ENCODE measurements at regions not wholly inside any gene's neighbourhood (a gene's known extent, or its start where the extent isn't known, plus 50 kb on each side); places are given as distances from the start of the nearest gene placed in this dataset.

DNA sequence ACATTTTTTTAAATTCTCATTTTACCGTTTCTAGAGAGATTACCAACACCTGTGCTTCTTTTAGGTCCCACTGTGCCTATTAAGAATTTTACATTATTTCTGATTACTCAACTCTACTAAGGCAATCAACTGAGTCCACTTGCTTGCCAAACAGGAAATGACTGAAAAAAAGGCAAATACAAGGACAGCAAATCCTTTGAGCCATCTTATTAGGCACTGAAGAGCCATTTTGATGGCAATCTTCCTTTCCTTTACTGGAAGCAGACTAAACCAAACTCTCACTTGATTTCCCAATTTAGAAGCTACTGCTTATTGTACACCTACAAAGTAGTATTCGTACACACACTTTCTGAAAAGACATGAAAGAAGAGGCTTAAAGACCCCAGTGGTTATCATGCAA is 121.4 kb upstream of the COL3A1 start:
- POLR2A ChIA-PET, result no interaction called here

DNA sequence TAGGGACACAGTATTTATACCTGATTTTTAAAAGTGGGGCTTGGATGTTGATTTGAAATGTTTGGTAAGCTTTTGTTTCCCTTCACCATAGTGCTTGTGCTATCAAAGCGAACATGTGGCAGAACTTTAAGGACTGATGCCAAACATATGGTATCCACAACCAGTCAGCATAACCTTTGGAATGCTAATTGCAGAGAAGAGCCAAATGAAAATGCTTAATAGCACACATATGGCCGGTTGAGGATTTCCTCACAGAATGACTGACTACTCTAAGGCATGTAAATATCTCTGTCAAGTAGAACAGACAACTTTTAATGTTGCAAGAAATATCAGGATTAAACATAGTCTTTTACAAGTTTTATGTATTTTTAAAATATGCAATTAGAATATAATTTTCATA is 120.9 kb upstream of the COL3A1 start:
- Histone ChIP-seq H3K4me3 (ENCODE audit: low read length) (no peak overlapping the region), H3K9me3 (ENCODE audit: control insufficient read depth in 2 of 3, low read length in 3 of 3) (no peaks in the 10 kb centered on the region), H3K27me3 (ENCODE audit: control insufficient read depth in 2 of 2, insufficient read depth in 2 of 2, low read length in 2 of 2) (no peaks in the 10 kb centered on the region), H3K4me1 (ENCODE audit: control insufficient read depth in 2 of 2, insufficient read depth in 2 of 2, low read length in 2 of 2) (no peaks in the 10 kb centered on the region), H3K27ac (ENCODE audit: low read depth, low read length) (no peak overlapping the region), H3K36me3 (ENCODE audit: control insufficient read depth in 2 of 3, insufficient read depth in 3 of 3, low read length in 3 of 3) (no peaks in the 10 kb centered on the region)
- ChIA-PET CTCF (no interaction called here), POLR2A (no interaction called here)
- H3K36me3 Mint-ChIP-seq, result no peaks in the 10 kb centered on the region
- DNase-seq (no peak), ATAC-seq (no peak)
- H3K9me3 Mint-ChIP-seq, result peaks cover 0 to 6% (median 0%) of the 10 kb centered on the region in 11 donors
- intact Hi-C loops (cut with micrococcal nuclease), result no loop called here
- H3K4me1 Mint-ChIP-seq, result no peaks in the 10 kb centered on the region
- H3K4me3 Mint-ChIP-seq, result no peak overlapping the region
- no peaks in the 10 kb centered on the region for H3K27me3 Mint-ChIP-seq
- no peak overlapping the region for H3K27ac Mint-ChIP-seq

More for the DNA sequence above, 121.4 kb upstream of the COL3A1 start:
- H3K27ac ChIP-seq (ENCODE audit: low read depth, low read length), result no peak overlapping the region
- H3K4me3 ChIP-seq (ENCODE audit: low read length), result no peak overlapping the region
- no peaks in the 10 kb centered on the region for H3K4me1 ChIP-seq (ENCODE audit: control insufficient read depth in 2 of 2, insufficient read depth in 2 of 2, low read length in 2 of 2)
- H3K27me3 ChIP-seq (ENCODE audit: control insufficient read depth in 2 of 2, insufficient read depth in 2 of 2, low read length in 2 of 2), result no peaks in the 10 kb centered on the region
- H3K36me3 Mint-ChIP-seq, result no peaks in the 10 kb centered on the region
- no peaks in the 10 kb centered on the region for H3K36me3 ChIP-seq (ENCODE audit: control insufficient read depth in 2 of 3, insufficient read depth in 3 of 3, low read length in 3 of 3)
- no peak for DNase-seq
- H3K4me1 Mint-ChIP-seq, result no peaks in the 10 kb centered on the region
- peaks cover 0 to 6% (median 0%) of the 10 kb centered on the region in 11 donors for H3K9me3 Mint-ChIP-seq
- no peaks in the 10 kb centered on the region for H3K9me3 ChIP-seq (ENCODE audit: control insufficient read depth in 2 of 3, low read length in 3 of 3)
- no peak overlapping the region for H3K27ac Mint-ChIP-seq
- intact Hi-C loops (cut with micrococcal nuclease), result no loop called here
- no peak overlapping the region for H3K4me3 Mint-ChIP-seq
- CTCF ChIA-PET, result no interaction called here
- no peak for ATAC-seq
- H3K27me3 Mint-ChIP-seq, result no peaks in the 10 kb centered on the region

DNA sequence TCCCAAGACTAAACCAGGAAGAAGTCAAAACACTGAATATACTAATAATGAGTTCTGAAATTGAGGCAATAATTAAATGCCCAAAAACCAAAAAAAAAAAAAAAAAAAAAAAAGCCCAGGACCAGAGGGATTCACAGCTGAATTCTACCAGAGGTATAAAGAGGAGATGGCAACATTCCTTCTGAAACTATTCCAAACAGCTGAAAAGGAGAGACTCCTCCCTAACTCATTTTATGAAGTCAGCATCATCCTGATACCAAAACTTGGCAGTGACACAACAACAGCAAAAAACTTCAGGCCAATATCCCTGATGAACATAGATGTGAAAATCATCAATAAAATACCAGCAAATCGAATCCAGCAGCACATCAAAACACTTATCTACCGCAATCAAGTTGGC is 108.5 kb upstream of the COL3A1 start:
- no peaks in the 10 kb centered on the region for H3K4me1 Mint-ChIP-seq
- Histone ChIP-seq H3K36me3 (ENCODE audit: control insufficient read depth in 2 of 3, insufficient read depth in 3 of 3, low read length in 3 of 3) (no peaks in the 10 kb centered on the region), H3K9me3 (ENCODE audit: control insufficient read depth in 2 of 3, low read length in 3 of 3) (no peaks in the 10 kb centered on the region), H3K4me3 (ENCODE audit: low read length) (no peak overlapping the region), H3K4me1 (ENCODE audit: control insufficient read depth in 2 of 2, insufficient read depth in 2 of 2, low read length in 2 of 2) (no peaks in the 10 kb centered on the region), H3K27ac (ENCODE audit: low read depth, low read length) (no peak overlapping the region), H3K27me3 (ENCODE audit: control insufficient read depth in 2 of 2, insufficient read depth in 2 of 2, low read length in 2 of 2) (no peaks in the 10 kb centered on the region)
- no peak overlapping the region for H3K27ac Mint-ChIP-seq
- ChIA-PET CTCF (no interaction called here), POLR2A (no interaction called here)
- H3K4me3 Mint-ChIP-seq, result no peak overlapping the region
- DNase-seq (no peak), ATAC-seq (no peak)
- H3K27me3 Mint-ChIP-seq, result no peaks in the 10 kb centered on the region
- H3K36me3 Mint-ChIP-seq, result no peaks in the 10 kb centered on the region
- peaks cover 0 to 24% (median 12%) of the 10 kb centered on the region in 11 donors for H3K9me3 Mint-ChIP-seq
- intact Hi-C loops (cut with micrococcal nuclease), result no loop called here

DNA sequence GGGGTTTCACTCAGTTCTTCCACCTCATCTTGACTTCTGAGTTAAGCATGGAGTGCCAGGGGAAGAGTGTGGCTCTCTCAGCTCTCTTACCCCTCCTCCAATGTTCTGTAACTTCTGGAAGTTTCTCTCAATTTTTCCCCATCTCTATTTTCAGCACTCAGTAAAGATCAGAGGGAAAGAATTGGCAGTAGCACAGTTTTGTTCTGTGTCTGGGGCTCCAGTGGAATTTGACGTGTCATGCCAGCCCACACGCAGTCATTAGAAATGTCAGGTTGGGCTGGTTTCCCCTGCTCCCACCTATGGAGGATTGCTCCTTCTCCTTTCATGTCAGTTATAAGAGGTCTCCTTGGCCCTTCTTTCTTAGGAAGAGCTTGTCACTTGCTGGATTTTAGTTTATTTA is 104.6 kb upstream of the COL3A1 start:
- no peaks in the 10 kb centered on the region for H3K4me1 ChIP-seq (ENCODE audit: control insufficient read depth in 2 of 2, insufficient read depth in 2 of 2, low read length in 2 of 2)
- no peak overlapping the region for H3K27ac ChIP-seq (ENCODE audit: low read depth, low read length)
- no peak overlapping the region for H3K27ac Mint-ChIP-seq
- intact Hi-C loops (cut with micrococcal nuclease), result no loop called here
- no peaks in the 10 kb centered on the region for H3K4me1 Mint-ChIP-seq
- H3K4me3 ChIP-seq (ENCODE audit: low read length), result no peak overlapping the region
- ChIA-PET POLR2A (no interaction called here), CTCF (no interaction called here)
- peaks cover 0 to 24% (median 11%) of the 10 kb centered on the region in 11 donors for H3K9me3 Mint-ChIP-seq
- H3K4me3 Mint-ChIP-seq, result no peak overlapping the region
- no peak for ATAC-seq
- no peaks in the 10 kb centered on the region for H3K27me3 Mint-ChIP-seq
- H3K36me3 ChIP-seq (ENCODE audit: control insufficient read depth in 2 of 3, insufficient read depth in 3 of 3, low read length in 3 of 3), result no peaks in the 10 kb centered on the region
- no peaks in the 10 kb centered on the region for H3K27me3 ChIP-seq (ENCODE audit: control insufficient read depth in 2 of 2, insufficient read depth in 2 of 2, low read length in 2 of 2)
- no peak for DNase-seq
- no peaks in the 10 kb centered on the region for H3K9me3 ChIP-seq (ENCODE audit: control insufficient read depth in 2 of 3, low read length in 3 of 3)
- H3K36me3 Mint-ChIP-seq, result no peaks in the 10 kb centered on the region

DNA sequence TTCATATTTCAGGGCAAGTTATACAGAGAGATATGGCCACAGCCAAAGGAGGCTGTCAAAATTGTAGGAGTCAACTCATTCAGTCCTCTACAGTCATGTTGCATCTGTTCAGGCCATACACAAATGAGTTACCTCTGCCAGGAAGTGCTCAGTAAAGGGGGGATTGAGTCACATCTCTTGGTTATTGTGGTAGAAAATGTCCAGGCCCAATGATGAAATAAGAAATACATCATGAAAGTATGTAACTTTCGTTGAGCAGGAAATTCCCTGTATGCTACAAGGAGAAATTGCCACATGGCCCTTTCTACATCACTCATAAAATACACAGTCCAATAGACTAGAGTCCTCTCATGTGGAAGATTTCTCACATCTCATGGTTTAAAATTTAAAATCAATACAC is 103.9 kb upstream of the COL3A1 start:
- Histone ChIP-seq H3K36me3 (ENCODE audit: control insufficient read depth in 2 of 3, insufficient read depth in 3 of 3, low read length in 3 of 3) (no peaks in the 10 kb centered on the region), H3K4me3 (ENCODE audit: low read length) (no peak overlapping the region), H3K27me3 (ENCODE audit: control insufficient read depth in 2 of 2, insufficient read depth in 2 of 2, low read length in 2 of 2) (no peaks in the 10 kb centered on the region), H3K27ac (ENCODE audit: low read depth, low read length) (no peak overlapping the region), H3K9me3 (ENCODE audit: control insufficient read depth in 2 of 3, low read length in 3 of 3) (no peaks in the 10 kb centered on the region), H3K4me1 (ENCODE audit: control insufficient read depth in 2 of 2, insufficient read depth in 2 of 2, low read length in 2 of 2) (no peaks in the 10 kb centered on the region)
- ChIA-PET POLR2A (no interaction called here), CTCF (no interaction called here)
- H3K9me3 Mint-ChIP-seq, result peaks cover 0 to 19% (median 7%) of the 10 kb centered on the region in 11 donors
- no peaks in the 10 kb centered on the region for H3K36me3 Mint-ChIP-seq
- DNase-seq (no peak), ATAC-seq (no peak)
- no peak overlapping the region for H3K4me3 Mint-ChIP-seq
- intact Hi-C loops (cut with micrococcal nuclease), result no loop called here
- H3K27ac Mint-ChIP-seq, result no peak overlapping the region
- H3K4me1 Mint-ChIP-seq, result no peaks in the 10 kb centered on the region
- H3K27me3 Mint-ChIP-seq, result no peaks in the 10 kb centered on the region

DNA sequence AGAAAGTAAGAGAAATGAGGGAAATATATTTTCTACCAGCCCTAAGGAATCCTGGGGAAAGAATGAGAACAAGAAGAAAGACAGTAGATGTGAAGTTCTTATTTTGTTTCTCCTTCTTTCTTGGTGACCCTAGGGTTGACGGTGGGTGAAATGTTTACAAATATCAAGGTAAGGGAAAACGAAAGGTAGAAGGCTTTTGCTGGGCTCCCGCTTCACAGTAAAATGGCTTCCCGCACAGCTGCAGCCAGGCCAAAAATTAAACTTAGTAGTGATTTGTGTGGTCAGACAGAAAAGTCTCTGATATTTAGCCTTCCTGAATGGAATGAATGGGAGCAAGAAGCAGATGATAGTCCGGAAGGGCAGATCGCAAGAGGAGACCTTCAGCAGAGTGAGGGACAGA is 99.1 kb upstream of the COL3A1 start:
- Mint-ChIP-seq H3K4me3 (no peak overlapping the region), H3K36me3 (no peaks in the 10 kb centered on the region), H3K27me3 (no peaks in the 10 kb centered on the region), H3K9me3 (peaks cover 0 to 3% (median 0%) of the 10 kb centered on the region in 11 donors), H3K27ac (no peak overlapping the region), H3K4me1 (no peaks in the 10 kb centered on the region)
- Histone ChIP-seq H3K36me3 (ENCODE audit: control insufficient read depth in 2 of 3, insufficient read depth in 3 of 3, low read length in 3 of 3) (no peaks in the 10 kb centered on the region), H3K27ac (ENCODE audit: low read depth, low read length) (no peak overlapping the region), H3K9me3 (ENCODE audit: control insufficient read depth in 2 of 3, low read length in 3 of 3) (no peaks in the 10 kb centered on the region), H3K4me1 (ENCODE audit: control insufficient read depth in 2 of 2, insufficient read depth in 2 of 2, low read length in 2 of 2) (no peaks in the 10 kb centered on the region), H3K4me3 (ENCODE audit: low read length) (no peak overlapping the region), H3K27me3 (ENCODE audit: control insufficient read depth in 2 of 2, insufficient read depth in 2 of 2, low read length in 2 of 2) (no peaks in the 10 kb centered on the region)
- POLR2A ChIA-PET, result no interaction called here
- intact Hi-C loops (cut with micrococcal nuclease), result no loop called here
- CTCF ChIA-PET, result no interaction called here
- DNase-seq, result no peak
- no peak for ATAC-seq

DNA sequence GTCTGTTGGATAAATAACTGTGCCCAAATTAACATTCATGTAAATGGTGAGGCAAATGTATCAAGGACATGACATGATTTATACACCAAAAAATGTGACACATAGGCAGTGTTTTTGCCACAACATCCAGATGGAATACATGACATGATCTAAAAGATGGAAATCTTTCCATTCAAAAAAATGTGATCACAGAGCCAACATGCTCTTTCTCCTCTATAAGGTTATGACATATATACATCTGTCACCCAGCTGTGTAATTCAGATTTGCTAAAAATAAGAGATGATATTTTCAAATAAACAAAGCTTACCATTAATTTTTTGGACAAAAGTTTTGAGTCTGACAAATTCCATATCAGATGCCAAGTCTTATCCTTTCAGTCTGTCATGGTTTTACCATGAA is 95.5 kb upstream of the COL3A1 start:
- no peaks in the 10 kb centered on the region for H3K36me3 ChIP-seq (ENCODE audit: control insufficient read depth in 2 of 3, insufficient read depth in 3 of 3, low read length in 3 of 3)
- no peaks in the 10 kb centered on the region for H3K9me3 ChIP-seq (ENCODE audit: control insufficient read depth in 2 of 3, low read length in 3 of 3)
- Mint-ChIP-seq H3K4me3 (no peak overlapping the region), H3K36me3 (no peaks in the 10 kb centered on the region), H3K4me1 (peaks cover 0 to 1% (median 0%) of the 10 kb centered on the region in 7 donors), H3K9me3 (peaks cover 0 to 5% (median 0%) of the 10 kb centered on the region in 11 donors), H3K27me3 (peaks cover 0 to 3% (median 0%) of the 10 kb centered on the region in 5 donors), H3K27ac (no peak overlapping the region)
- intact Hi-C loops (cut with micrococcal nuclease), result no loop called here
- CTCF ChIA-PET, result no interaction called here
- H3K4me3 ChIP-seq (ENCODE audit: low read length), result no peak overlapping the region
- H3K27me3 ChIP-seq (ENCODE audit: control insufficient read depth in 2 of 2, insufficient read depth in 2 of 2, low read length in 2 of 2), result no peaks in the 10 kb centered on the region
- POLR2A ChIA-PET, result no interaction called here
- no peak overlapping the region for H3K27ac ChIP-seq (ENCODE audit: low read depth, low read length)
- no peaks in the 10 kb centered on the region for H3K4me1 ChIP-seq (ENCODE audit: control insufficient read depth in 2 of 2, insufficient read depth in 2 of 2, low read length in 2 of 2)
- DNase-seq, result no peak
- no peak for ATAC-seq

Data from naive thymus-derived CD4-positive, alpha-beta T cell (primary cell).